MM.1S (cell line): ENCODE measurements at regions not wholly inside any gene's neighbourhood (a gene's known extent, or its start where the extent isn't known, plus 50 kb on each side); places are given as distances from the start of the nearest gene placed in this dataset.

Experiments used
- DNase-seq: peaks from one replicate; pipeline ENCODE4 v3.0.0-alpha.2; 2015
- H2AFZ ChIP-seq: fragments of 300-600 bp; sonication (generic); 2 replicates; pipeline ENCODE4 v1.6.0; 2016; ENCODE audit warnings: antibody characterized with exemption, low read length
- H3F3A ChIP-seq: fragments of 300-600 bp; sonication (generic); 2 replicates; pipeline ENCODE4 v1.6.1; 2016; ENCODE audit warnings: mild to moderate bottlenecking, antibody characterized with exemption, low read length, moderate library complexity, mixed read lengths; ENCODE audit not compliant: insufficient read depth
- H3K27ac ChIP-seq: fragments of 300-600 bp; sonication (generic); 2 replicates; pipeline ENCODE4 v1.5.1; 2016; ENCODE audit warnings: mild to moderate bottlenecking, low read length
- H3K27me3 ChIP-seq: fragments of 300-600 bp; sonication (generic); replicated peaks from 2 replicates; pipeline ENCODE4 v1.6.0; 2016; ENCODE audit warnings: low read length; ENCODE audit not compliant: insufficient read depth
- H3K36me3 ChIP-seq: fragments of 300-600 bp; sonication (generic); replicated peaks from 2 replicates; pipeline ENCODE4 v1.6.1; 2016; ENCODE audit warnings: mild to moderate bottlenecking, low read length, mixed read lengths; ENCODE audit not compliant: insufficient read depth
- H3K4me1 ChIP-seq: fragments of 300-600 bp; sonication (generic); 2 replicates; pipeline ENCODE4 v1.6.1; 2016; ENCODE audit warnings: low read length, mixed read lengths
- H3K4me2 ChIP-seq: fragments of 300-600 bp; sonication (generic); 2 replicates; pipeline ENCODE4 v1.6.0; 2016; ENCODE audit warnings: low read depth, low read length
- H3K4me3 ChIP-seq: fragments of 300-600 bp; sonication (generic); 2 replicates; pipeline ENCODE4 v1.5.1; 2016; ENCODE audit warnings: low read length, mixed read lengths
- H3K79me2 ChIP-seq: fragments of 300-600 bp; sonication (generic); 2 replicates; pipeline ENCODE4 v1.6.1; 2016; ENCODE audit warnings: mixed run types, low read length, mixed read lengths
- H3K9ac ChIP-seq: fragments of 300-600 bp; sonication (generic); 2 replicates; pipeline ENCODE4 v1.6.1; 2016; ENCODE audit warnings: low read length, mixed read lengths
- H3K9me2 ChIP-seq: fragments of 300-600 bp; sonication (generic); replicated peaks from 2 replicates; pipeline ENCODE4 v1.6.1; 2016; ENCODE audit warnings: mild to moderate bottlenecking, low read length, mixed read lengths; ENCODE audit not compliant: insufficient read depth
- H3K9me3 ChIP-seq: fragments of 300-600 bp; sonication (generic); replicated peaks from 2 replicates; pipeline ENCODE4 v1.6.1; 2016; ENCODE audit warnings: mild to moderate bottlenecking, low read length, mixed read lengths; ENCODE audit not compliant: insufficient read depth
- H4K20me1 ChIP-seq: fragments of 300-600 bp; sonication (generic); 2 replicates; pipeline ENCODE4 v1.6.1; 2016; ENCODE audit warnings: mild to moderate bottlenecking, low read length, moderate library complexity, mixed read lengths; ENCODE audit not compliant: insufficient read depth
- EZH2 ChIP-seq: fragments of 300-600 bp; sonication (generic); optimal IDR thresholded peaks from 2 replicates; pipeline ENCODE3; 2017; ENCODE audit warnings: low read depth, mild to moderate bottlenecking, antibody characterized with exemption, low read length, mixed read lengths
- EZH2phosphoT487 ChIP-seq: fragments of 300-600 bp; sonication (generic); IDR thresholded peaks from 2 replicates; pipeline ENCODE4 v1.6.1; 2018; ENCODE audit warnings: antibody characterized with exemption, low read length
- TF ChIP-seq, protein P1 (sequence below): fragments of 300-600 bp; sonication (generic); IDR thresholded peaks from 2 replicates; pipeline ENCODE4 v1.5.1; 2016; ENCODE audit warnings: antibody characterized with exemption, low read length, mixed read lengths

DNA sequence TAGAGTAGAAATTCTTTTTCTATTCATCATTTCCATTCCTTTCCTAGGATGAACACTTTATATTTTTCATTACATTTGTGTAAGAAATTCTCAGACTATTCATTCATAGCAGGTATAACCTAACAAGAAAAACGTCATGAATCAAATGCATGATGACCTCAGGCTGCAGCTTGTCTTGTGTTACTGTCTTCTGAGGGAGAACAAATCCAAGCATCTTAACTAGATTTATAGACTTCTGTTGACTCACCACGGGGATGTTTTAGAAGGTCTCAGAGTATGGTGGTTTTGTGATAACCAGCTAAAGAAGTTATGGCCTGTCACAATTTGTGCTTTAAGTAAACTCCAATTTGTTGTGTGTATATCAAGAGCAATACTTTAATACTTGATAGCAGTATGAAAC lies 102.7 kb downstream of the ANKRD7 start:
- no peaks in the 10 kb centered on the region for H3K27me3 ChIP-seq
- H2AFZ ChIP-seq: no peak overlapping the region
- H3K9me2 ChIP-seq: no peaks in the 10 kb centered on the region
- no peaks in the 10 kb centered on the region for H3K36me3 ChIP-seq
- TF ChIP-seq, protein P1, sequence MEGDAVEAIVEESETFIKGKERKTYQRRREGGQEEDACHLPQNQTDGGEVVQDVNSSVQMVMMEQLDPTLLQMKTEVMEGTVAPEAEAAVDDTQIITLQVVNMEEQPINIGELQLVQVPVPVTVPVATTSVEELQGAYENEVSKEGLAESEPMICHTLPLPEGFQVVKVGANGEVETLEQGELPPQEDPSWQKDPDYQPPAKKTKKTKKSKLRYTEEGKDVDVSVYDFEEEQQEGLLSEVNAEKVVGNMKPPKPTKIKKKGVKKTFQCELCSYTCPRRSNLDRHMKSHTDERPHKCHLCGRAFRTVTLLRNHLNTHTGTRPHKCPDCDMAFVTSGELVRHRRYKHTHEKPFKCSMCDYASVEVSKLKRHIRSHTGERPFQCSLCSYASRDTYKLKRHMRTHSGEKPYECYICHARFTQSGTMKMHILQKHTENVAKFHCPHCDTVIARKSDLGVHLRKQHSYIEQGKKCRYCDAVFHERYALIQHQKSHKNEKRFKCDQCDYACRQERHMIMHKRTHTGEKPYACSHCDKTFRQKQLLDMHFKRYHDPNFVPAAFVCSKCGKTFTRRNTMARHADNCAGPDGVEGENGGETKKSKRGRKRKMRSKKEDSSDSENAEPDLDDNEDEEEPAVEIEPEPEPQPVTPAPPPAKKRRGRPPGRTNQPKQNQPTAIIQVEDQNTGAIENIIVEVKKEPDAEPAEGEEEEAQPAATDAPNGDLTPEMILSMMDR: no peak
- TF ChIP-seq EZH2phosphoT487 (no peak), EZH2 (no peak)
- H3K9ac ChIP-seq: no peak overlapping the region
- DNase-seq: no peak
- H3F3A ChIP-seq: no peaks in the 10 kb centered on the region
- H3K4me3 ChIP-seq: no peak overlapping the region
- H3K79me2 ChIP-seq: no peaks in the 10 kb centered on the region
- H4K20me1 ChIP-seq: no peaks in the 10 kb centered on the region
- no peaks in the 10 kb centered on the region for H3K9me3 ChIP-seq
- H3K4me1 ChIP-seq: no peaks in the 10 kb centered on the region
- H3K4me2 ChIP-seq: no peak overlapping the region
- no peak overlapping the region for H3K27ac ChIP-seq

DNA sequence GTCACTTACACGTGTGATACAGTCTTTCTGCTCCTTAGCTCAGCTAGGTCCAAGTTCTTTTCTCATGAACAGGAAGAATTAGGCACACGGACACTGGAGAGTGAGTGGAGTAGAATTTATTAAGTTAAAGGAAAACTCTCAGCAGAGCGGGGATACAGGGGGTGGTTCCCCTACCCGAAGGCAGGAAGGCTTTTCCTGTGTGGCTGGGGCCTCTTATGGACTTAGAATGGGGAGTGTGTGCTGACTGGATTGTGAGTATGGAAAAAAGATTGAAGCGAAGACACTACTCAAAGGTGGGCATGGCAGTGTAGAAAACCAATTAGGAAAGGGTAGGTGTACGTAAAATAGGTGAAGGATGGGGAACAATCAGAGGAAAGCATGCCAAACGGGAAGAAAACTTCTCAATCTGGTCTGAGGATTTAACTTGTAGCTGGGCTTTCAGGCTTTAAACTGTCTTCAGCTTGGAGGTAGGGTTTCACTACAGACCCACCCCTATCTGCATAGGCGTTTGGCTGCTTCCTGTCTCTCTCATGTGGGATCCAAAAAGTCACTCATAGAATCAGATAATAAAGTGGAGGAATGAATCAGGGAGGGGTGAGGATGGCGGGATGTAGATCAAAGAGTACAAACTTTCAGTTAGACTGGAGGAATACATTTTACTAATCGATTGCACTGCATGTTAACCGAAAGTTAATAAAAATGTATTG lies 104.2 kb downstream of the ANKRD7 start:
- Histone ChIP-seq H3K9me2 (no peaks in the 10 kb centered on the region), H3K4me2 (no peak overlapping the region), H3K27ac (no peak overlapping the region), H3K36me3 (no peaks in the 10 kb centered on the region), H2AFZ (no peak overlapping the region), H3K4me3 (no peak overlapping the region), H3K4me1 (no peaks in the 10 kb centered on the region), H3K27me3 (no peaks in the 10 kb centered on the region), H3F3A (no peaks in the 10 kb centered on the region), H4K20me1 (no peaks in the 10 kb centered on the region), H3K9me3 (no peaks in the 10 kb centered on the region), H3K79me2 (no peaks in the 10 kb centered on the region), H3K9ac (no peak overlapping the region)
- DNase-seq: no peak
- TF ChIP-seq EZH2: no peak
- TF ChIP-seq EZH2phosphoT487: no peak
- TF ChIP-seq, protein P1: no peak

DNA sequence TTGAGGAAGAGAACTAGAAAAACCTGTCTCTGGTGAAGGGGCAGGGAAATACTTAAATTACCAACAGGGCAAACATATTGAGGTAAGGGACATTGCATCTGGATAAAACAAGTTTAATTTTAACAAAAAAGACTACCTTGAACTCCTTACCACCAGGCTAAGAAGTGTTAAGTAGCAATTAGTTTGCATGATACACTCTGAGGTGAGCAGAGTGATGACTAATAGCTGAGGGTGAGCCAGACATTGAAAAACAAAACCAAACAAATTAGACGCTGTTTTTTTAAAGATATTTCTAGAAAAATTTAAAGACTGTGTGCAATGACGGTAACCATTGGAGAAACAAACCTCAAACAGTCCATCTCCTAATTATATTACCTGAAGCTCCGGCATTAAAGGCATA lies 105.9 kb downstream of the ANKRD7 start:
- H3K9me2 ChIP-seq: no peaks in the 10 kb centered on the region
- no peaks in the 10 kb centered on the region for H3F3A ChIP-seq
- H3K79me2 ChIP-seq: no peaks in the 10 kb centered on the region
- H3K4me3 ChIP-seq: no peak overlapping the region
- no peak for DNase-seq
- no peak overlapping the region for H3K4me2 ChIP-seq
- no peaks in the 10 kb centered on the region for H3K36me3 ChIP-seq
- H3K27ac ChIP-seq: no peak overlapping the region
- H4K20me1 ChIP-seq: no peaks in the 10 kb centered on the region
- H3K27me3 ChIP-seq: no peaks in the 10 kb centered on the region
- no peak overlapping the region for H2AFZ ChIP-seq
- no peaks in the 10 kb centered on the region for H3K9me3 ChIP-seq
- H3K9ac ChIP-seq: no peak overlapping the region
- H3K4me1 ChIP-seq: no peaks in the 10 kb centered on the region
- TF ChIP-seq, protein P1: no peak
